GM10248 (cell line): ENCODE measurements at regions not wholly inside any gene's neighbourhood (a gene's known extent, or its start where the extent isn't known, plus 50 kb on each side); places are given as distances from the start of the nearest gene placed in this dataset.
A peak's percentile ranks its signal among the peaks of the same experiment; 100 is the strongest.
"Not testable (repeated sequence)": the region's sequence is repeated elsewhere in the genome, so short reads cannot be mapped to it uniquely, and the experiment has no call there.

Experiments used
- CTCF ChIA-PET: fragments of 300-600 bp; sonication (Branson Sonifier 250); formaldehyde crosslinking; extraction: SDS; loops from one replicate; lab custom pipeline; 2021; ENCODE audit warnings: antibody characterized with exemption; lab: Yijun Ruan, JAX
- POLR2A ChIA-PET: fragments of 350-650 bp; sonication (Branson Sonifier 250); formaldehyde crosslinking; extraction: SDS; loops from one replicate; lab custom pipeline; 2020; ENCODE audit warnings: antibody characterized with exemption; lab: Yijun Ruan, JAX
- DNase-seq: peaks from one replicate; pipeline ENCODE4 v3.0.0; 2012; ENCODE audit errors: extremely low spot score
- TF ChIP-seq, protein P1 (sequence below): IDR thresholded peaks from 2 replicates; pipeline ENCODE4 v1.5.1; 2012; ENCODE audit warnings: mild to moderate bottlenecking, low read depth; ENCODE audit errors: extremely low read depth, missing control alignments, control extremely low read depth

DNA sequence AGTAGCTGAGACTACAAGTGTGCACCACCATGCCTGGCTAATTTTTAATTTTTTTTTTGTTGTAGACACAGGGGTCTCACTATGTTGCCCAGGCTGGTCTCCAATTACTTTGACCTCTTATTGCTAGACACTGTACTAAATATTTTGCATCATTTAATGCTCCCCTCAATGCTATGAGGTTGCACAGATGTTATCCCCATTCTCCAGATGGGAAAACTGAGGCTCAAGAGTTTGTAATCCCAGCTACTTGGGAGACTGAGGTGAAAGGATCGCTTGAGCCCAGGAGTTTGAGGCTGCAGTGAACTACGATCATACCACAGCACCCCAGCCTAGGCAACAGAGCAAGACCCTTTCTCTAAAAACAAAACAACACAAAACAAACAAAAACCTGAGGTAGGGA is 443.3 kb upstream of the C16orf82 start:
- ChIA-PET POLR2A (no interaction called here), CTCF (interaction anchor here (1.1 kb wide), 1 partner anchor 18 kb away, joined by 3 read pairs; no protein-coding TSS in a partner anchor)
- no peak for DNase-seq
- TF ChIP-seq, protein P1, sequence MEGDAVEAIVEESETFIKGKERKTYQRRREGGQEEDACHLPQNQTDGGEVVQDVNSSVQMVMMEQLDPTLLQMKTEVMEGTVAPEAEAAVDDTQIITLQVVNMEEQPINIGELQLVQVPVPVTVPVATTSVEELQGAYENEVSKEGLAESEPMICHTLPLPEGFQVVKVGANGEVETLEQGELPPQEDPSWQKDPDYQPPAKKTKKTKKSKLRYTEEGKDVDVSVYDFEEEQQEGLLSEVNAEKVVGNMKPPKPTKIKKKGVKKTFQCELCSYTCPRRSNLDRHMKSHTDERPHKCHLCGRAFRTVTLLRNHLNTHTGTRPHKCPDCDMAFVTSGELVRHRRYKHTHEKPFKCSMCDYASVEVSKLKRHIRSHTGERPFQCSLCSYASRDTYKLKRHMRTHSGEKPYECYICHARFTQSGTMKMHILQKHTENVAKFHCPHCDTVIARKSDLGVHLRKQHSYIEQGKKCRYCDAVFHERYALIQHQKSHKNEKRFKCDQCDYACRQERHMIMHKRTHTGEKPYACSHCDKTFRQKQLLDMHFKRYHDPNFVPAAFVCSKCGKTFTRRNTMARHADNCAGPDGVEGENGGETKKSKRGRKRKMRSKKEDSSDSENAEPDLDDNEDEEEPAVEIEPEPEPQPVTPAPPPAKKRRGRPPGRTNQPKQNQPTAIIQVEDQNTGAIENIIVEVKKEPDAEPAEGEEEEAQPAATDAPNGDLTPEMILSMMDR, result no peak

DNA sequence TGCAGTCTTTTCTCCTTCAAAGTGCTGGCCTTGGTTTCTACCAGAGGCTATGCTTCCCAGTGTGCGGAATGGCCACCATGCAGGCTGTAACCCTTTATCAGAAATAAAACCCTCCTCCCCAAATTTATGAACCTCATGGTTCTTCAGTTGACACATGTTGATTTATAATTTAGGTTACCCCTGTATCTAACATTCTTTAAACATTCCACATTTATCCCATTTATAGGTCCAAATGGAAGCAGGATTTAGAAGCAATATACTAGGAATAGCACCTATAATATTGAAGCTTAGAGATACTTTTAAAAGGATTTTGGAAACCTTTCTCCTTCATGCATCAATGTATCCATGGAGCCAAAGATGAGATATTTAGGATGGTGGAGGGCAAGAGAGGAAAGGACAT is 438.8 kb upstream of the C16orf82 start:
- CTCF ChIA-PET, result no interaction called here
- no peak for DNase-seq
- POLR2A ChIA-PET, result no interaction called here
- TF ChIP-seq, protein P1, result no peak

DNA sequence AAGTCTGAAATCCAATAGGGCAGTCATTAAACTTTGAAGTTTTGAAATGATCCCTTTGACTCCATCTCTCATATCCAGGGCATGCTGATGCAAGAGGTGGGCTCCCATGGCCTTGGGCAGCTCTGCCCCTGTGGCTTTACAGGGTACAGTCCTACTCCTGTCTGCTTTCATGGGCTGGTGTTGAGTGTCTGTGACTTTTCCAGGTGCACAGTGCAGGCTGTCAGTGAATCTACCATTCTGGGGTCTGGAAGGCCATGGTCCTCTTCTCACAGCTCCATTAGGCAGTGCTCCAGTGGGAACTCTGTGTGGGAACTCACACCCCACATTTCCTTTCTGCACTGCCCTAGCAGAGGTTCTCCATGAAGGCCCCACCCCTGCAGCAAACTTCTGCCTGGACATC is 435.4 kb upstream of the C16orf82 start:
- DNase-seq, POLR2A ChIA-PET: not testable (repeated sequence)
- CTCF ChIA-PET, result interaction anchor here (1.5 kb wide), 1 partner anchor 11 kb away, joined by 3 read pairs; no protein-coding TSS in a partner anchor

DNA sequence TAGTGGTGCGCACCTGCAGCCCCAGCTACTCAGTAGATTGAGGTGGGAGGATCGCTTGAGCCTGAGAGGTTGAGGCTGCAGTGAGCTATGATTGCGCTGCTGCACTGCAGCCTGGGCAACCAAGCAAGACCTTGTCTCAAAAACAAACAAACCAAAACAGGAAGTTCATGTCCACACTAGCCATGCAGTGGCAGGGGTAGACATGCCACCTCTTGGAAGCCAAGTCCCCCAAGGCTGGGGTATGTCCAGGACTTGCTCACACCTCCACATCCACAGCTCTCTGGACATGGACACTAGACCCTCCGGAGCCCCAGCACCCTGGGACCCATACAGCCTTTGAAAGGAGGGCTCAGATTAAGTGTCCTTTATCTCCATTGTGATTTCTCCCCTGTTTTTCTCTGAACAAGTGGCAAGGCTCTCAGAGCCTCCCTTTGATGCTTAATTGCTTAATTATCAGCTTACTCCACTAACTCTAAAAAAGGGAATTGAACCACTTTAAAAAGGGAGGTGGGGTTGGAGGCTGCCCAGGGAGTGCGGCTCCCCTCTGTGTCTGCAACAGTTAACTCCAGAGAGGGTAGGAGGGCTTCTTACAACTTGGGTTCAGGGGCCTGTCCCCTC is 424.6 kb upstream of the C16orf82 start:
- TF ChIP-seq, protein P1, result no peak
- POLR2A ChIA-PET, result no interaction called here
- CTCF ChIA-PET, result no interaction called here
- no peak for DNase-seq

DNA sequence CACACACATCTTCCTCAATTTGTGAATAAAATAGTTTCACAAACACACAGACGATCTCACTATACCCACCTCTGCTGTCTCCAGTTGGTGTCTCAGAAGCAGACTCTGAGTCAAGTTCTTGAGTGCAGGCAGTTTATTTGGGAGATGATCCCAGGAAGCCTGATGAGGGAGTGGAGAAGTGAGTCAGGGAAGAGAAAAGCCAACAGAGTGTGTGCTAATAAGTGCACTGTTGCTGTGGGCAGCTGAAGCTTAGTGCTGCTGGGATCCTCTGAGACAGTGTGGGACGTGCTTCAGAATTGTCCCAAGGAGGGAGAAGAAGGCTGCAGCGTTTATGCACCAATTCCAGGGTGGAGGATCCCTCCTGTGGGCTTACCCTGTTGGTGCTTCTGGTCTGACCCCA is 423.2 kb upstream of the C16orf82 start:
- ChIA-PET CTCF (no interaction called here), POLR2A (no interaction called here)
- no peak for DNase-seq
- TF ChIP-seq, protein P1, result no peak

DNA sequence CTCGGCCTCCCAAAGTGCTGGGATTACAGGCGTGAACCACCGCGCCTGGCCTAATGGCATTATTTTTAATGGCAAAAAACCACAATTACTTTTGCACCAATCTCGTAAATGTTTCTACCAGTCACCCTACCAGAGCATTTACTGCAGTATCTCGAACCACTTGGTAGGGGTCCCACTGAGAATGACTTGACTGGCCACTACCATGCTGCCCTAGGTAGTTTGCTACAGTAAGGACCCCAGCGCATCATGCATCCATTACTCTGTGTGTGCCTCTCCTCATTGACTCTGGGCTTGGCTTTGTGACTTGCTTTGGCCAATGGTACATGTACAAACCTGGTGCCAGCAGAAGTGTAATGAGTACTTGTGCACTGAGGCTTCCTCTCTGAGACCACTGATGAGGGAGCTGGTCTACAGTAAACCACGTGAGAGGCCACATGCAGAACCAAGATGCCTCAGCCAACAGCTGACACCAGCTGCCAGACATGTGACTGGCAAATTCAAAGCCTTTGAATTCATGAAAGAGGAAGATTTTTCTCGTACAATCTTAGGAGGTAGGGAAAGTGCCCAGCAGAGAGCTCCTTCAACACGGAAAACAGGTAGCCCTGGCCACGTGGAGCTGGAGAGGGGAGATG is 421.7 kb upstream of the C16orf82 start:
- no peak for DNase-seq
- ChIA-PET POLR2A (no interaction called here), CTCF (interaction anchor here (0.6 to 1.4 kb wide), 6 partner anchors 11 to 1368 kb away, joined by 3 to 4 read pairs (median 3); no protein-coding TSS in a partner anchor)
- TF ChIP-seq, protein P1, result no peak

DNA sequence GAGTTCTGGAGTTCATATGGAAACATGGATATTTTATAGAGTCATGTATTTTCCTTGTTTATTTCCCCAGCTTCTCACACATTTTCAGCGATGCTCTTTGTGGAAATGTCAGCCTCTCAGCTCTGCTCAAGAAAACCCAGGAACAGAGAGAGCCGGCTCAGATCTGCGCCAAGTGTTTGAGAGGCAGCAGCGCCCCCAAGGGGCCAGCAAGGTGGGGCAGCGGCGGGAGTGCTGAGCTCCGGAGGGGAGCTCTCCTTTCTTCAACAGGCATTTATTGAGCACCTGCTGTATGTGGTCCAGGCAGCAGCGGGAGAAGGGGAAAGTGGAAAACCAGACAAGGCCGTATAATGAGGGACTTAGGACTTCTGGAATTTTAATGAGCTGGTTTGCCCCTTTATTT is 421.1 kb upstream of the C16orf82 start:
- ChIA-PET CTCF (interaction anchor here (1.0 to 1.4 kb wide), 5 partner anchors 11 to 1369 kb away, joined by 3 to 4 read pairs (median 3); no protein-coding TSS in a partner anchor), POLR2A (no interaction called here)
- TF ChIP-seq, protein P1, result peak; percentile 32
- no peak for DNase-seq
